ENCODE measurements at regions not wholly inside any gene's neighbourhood (a gene's known extent, or its start where the extent isn't known, plus 50 kb on each side); places are given as distances from the start of the nearest gene placed in this dataset.

DNA sequence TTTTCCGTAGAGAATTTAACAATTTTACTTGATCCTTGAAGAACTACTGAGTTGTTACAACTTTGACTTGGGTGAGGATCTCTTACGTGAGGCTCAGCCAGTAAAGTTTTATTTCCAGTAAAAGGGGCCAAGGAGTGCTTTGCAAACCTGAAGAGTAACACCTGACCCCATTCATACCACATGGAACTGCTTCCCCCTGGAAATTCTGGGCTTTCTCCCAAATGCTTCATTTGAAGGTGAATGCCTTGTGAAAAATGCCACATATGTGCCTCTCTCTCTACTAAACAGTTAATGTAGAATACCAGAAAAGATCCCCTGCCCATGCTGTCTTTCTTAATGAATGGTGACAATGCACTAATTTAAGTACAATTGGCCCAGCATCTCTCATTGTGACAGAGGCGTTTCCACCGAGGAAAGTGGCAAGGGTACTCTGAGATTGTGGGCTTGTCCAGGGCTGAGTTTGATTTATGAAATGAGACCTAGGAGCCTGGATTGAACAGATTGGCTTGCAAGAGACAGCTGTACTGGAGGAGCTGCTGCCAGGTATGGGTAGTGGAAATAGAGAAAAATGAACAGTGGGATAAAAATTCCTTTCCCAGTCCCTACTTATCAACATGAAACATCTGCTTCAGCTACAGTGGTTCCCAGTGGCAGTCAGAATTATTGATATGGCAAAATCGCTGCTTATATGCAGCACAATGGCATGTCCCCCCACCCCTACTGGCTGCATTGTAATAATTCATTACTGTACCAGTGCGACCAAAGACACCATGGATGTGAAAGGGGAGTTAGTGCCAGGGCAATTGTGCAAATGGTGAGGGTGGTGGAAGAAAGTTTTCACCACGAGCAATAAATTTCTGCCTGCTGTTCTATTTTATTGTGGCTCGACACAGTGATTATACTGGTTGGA, 843.7 kb upstream of the WWC1 start:
- Histone ChIP-seq H3K36me3 (ENCODE audit: control insufficient read depth in 2 of 2, insufficient read depth in 2 of 2, low read length in 1 of 2) (no peaks in the 10 kb centered on the region), H3K9me3 (ENCODE audit: control insufficient read depth in 2 of 2, insufficient read depth in 1 of 2, low read depth in 1 of 2, low read length in 1 of 2) (no peaks in the 10 kb centered on the region), H3K27me3 (ENCODE audit: control insufficient read depth in 1 of 2, insufficient read depth in 2 of 2, low read length in 2 of 2) (no peaks in the 10 kb centered on the region), H3K4me1 (ENCODE audit: control insufficient read depth in 2 of 2, insufficient read depth in 2 of 2, low read length in 1 of 2) (no peaks in the 10 kb centered on the region), H3K4me3 (ENCODE audit: low read depth in 1 of 2, low read length in 2 of 2) (no peak overlapping the region), H3K27ac (ENCODE audit: low read depth in 2 of 2, low read length in 1 of 2) (no peak overlapping the region)
- WGBS, 2 donors: 60 to 65% methylated on average over 8 of the region's 8 CpGs

DNA sequence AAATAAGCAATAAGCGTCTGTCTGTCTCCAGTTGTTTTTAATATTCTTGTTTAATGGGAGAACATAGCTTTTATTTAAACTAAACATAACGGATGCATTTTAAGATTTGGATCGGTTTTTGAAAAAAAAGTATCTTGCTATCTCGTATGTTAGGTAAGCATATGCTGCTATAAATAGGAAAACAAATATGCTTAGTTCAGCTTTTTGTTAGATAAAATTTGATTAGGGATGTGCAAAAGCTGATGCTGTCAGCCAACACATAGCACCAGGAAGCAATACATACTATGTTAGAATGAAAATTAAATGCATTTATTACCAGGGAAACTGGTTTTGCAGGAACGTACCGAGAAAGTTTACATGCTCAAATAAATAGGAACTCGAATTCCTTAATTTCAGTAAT, 843.1 kb upstream of the WWC1 start:
- Histone ChIP-seq H3K27ac (ENCODE audit: low read depth in 2 of 2, low read length in 1 of 2) (no peak overlapping the region), H3K36me3 (ENCODE audit: control insufficient read depth in 2 of 2, insufficient read depth in 2 of 2, low read length in 1 of 2) (no peaks in the 10 kb centered on the region), H3K27me3 (ENCODE audit: control insufficient read depth in 1 of 2, insufficient read depth in 2 of 2, low read length in 2 of 2) (no peaks in the 10 kb centered on the region), H3K9me3 (ENCODE audit: control insufficient read depth in 2 of 2, insufficient read depth in 1 of 2, low read depth in 1 of 2, low read length in 1 of 2) (no peaks in the 10 kb centered on the region), H3K4me3 (ENCODE audit: low read depth in 1 of 2, low read length in 2 of 2) (no peak overlapping the region), H3K4me1 (ENCODE audit: control insufficient read depth in 2 of 2, insufficient read depth in 2 of 2, low read length in 1 of 2) (no peaks in the 10 kb centered on the region)
- WGBS, 2 donors: 42 to 43% methylated on average over 7 of the region's 7 CpGs

DNA sequence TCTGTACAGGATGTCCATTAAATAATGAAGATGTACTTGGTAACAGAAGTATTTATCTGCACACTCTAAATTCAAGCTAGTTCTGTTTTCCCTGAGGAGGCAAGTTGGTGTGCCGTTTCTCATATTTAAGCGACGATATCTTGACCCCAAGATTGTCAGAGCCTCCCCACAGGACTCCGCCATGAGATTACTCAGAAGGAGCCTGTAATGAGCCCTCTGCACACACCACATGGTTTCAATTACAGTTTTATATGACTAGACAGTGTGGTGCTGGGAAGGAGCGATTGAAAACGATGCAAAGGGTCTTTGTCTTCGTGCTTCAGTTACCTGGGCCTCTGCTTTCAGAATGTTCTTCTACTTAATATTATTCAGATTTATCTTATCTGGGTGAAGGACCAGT, 840.4 kb upstream of the WWC1 start:
- H3K27me3 ChIP-seq (ENCODE audit: control insufficient read depth in 1 of 2, insufficient read depth in 2 of 2, low read length in 2 of 2): no peaks in the 10 kb centered on the region
- no peaks in the 10 kb centered on the region for H3K36me3 ChIP-seq (ENCODE audit: control insufficient read depth in 2 of 2, insufficient read depth in 2 of 2, low read length in 1 of 2)
- H3K4me3 ChIP-seq (ENCODE audit: low read depth in 1 of 2, low read length in 2 of 2): no peak overlapping the region
- no peaks in the 10 kb centered on the region for H3K9me3 ChIP-seq (ENCODE audit: control insufficient read depth in 2 of 2, insufficient read depth in 1 of 2, low read depth in 1 of 2, low read length in 1 of 2)
- 84 to 93% methylated on average over 7 of the region's 7 CpGs for WGBS, 2 donors
- H3K4me1 ChIP-seq (ENCODE audit: control insufficient read depth in 2 of 2, insufficient read depth in 2 of 2, low read length in 1 of 2): no peaks in the 10 kb centered on the region
- no peak overlapping the region for H3K27ac ChIP-seq (ENCODE audit: low read depth in 2 of 2, low read length in 1 of 2)

DNA sequence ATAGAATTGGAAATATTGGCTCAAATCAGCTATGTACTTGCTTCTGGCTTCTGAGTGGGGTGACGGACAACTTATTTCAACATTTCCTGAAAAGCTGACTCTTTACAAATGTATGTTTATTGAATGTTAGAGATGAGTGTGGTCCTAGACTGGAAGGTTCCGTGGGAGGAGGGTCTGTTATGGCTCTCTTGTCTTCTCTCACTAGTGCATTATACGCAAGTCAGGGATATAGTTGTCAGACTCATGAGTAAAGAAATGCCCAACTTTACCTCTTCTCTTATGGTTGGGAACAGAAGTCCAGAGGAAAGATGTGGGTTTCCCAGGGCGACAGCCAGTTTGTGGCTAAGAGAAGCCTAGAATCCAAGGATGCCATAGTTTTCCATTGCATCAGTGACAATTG, 839.3 kb upstream of the WWC1 start:
- H3K36me3 ChIP-seq (ENCODE audit: control insufficient read depth in 2 of 2, insufficient read depth in 2 of 2, low read length in 1 of 2): no peaks in the 10 kb centered on the region
- H3K4me1 ChIP-seq (ENCODE audit: control insufficient read depth in 2 of 2, insufficient read depth in 2 of 2, low read length in 1 of 2): no peaks in the 10 kb centered on the region
- 90 to 91% methylated on average over 4 of the region's 4 CpGs for WGBS, 2 donors

DNA sequence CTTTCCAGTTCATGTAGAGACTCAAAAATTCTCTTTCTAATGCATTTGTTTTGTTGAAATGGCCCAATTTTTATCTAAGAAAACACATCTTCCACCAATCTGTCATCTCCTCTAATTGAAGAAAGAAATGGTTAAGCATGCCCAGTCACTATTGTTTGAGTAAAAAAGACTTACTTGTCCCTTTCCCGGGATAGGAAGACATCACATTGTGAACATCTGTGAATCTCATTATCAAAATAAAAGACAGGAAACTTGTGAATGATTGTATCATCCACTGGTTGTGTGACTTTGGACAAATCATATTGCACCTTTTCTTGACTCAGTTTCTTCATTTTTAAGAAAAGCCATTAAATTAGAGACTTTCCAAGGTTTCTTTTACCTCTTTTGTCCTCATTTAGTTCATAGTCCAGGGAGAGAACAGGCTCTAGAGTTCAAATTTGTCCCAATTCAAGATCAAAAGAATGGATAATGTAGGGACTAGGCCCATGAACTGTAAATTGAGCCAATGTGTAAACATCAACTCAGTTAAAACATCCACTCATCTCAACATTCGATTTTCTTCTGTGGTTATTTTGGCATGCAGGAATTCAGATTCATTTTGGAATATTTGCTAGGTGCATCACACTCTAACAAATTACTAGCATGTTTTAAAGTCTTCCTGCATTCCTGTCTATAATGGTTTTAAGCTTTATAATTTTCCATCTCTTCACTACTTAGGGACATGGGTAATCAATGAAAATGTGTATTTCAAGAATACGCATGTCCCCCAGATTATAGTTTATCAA, 838.0 kb upstream of the WWC1 start:
- no peak overlapping the region for H3K27ac ChIP-seq (ENCODE audit: low read depth in 2 of 2, low read length in 1 of 2)
- 63 to 74% methylated on average over 3 of the region's 3 CpGs for WGBS, 2 donors
- no peak overlapping the region for H3K4me3 ChIP-seq (ENCODE audit: low read depth in 1 of 2, low read length in 2 of 2)
- no peaks in the 10 kb centered on the region for H3K4me1 ChIP-seq (ENCODE audit: control insufficient read depth in 2 of 2, insufficient read depth in 2 of 2, low read length in 1 of 2)
- no peaks in the 10 kb centered on the region for H3K27me3 ChIP-seq (ENCODE audit: control insufficient read depth in 1 of 2, insufficient read depth in 2 of 2, low read length in 2 of 2)
- H3K9me3 ChIP-seq (ENCODE audit: control insufficient read depth in 2 of 2, insufficient read depth in 1 of 2, low read depth in 1 of 2, low read length in 1 of 2): no peaks in the 10 kb centered on the region
- H3K36me3 ChIP-seq (ENCODE audit: control insufficient read depth in 2 of 2, insufficient read depth in 2 of 2, low read length in 1 of 2): no peaks in the 10 kb centered on the region

More for the DNA sequence above, 839.3 kb upstream of the WWC1 start:
- Histone ChIP-seq H3K9me3 (ENCODE audit: control insufficient read depth in 2 of 2, insufficient read depth in 1 of 2, low read depth in 1 of 2, low read length in 1 of 2) (no peaks in the 10 kb centered on the region), H3K4me3 (ENCODE audit: low read depth in 1 of 2, low read length in 2 of 2) (no peak overlapping the region), H3K27me3 (ENCODE audit: control insufficient read depth in 1 of 2, insufficient read depth in 2 of 2, low read length in 2 of 2) (no peaks in the 10 kb centered on the region), H3K27ac (ENCODE audit: low read depth in 2 of 2, low read length in 1 of 2) (no peak overlapping the region)

DNA sequence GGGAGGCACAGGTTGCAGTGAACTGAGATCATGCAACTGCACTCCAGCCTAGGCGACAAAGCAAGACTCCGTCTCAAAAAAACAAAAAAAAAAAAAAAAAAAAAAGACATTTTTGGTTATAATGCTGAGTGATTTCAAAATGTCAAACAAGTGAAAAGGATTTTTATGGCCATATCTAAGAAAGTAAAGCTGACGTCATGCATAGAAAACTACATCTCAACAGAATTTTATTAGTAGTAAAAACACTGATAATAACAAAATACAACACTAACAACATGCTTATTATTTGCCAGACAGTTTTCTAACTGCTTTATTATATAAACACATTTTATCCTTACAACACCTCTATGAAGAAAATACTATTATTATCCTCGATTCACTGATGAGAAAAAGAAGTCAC, 833.0 kb upstream of the WWC1 start:
- peaks cover 2 to 6% of the 10 kb centered on the region in 2 donors for H3K9me3 ChIP-seq (ENCODE audit: control insufficient read depth in 2 of 2, insufficient read depth in 1 of 2, low read depth in 1 of 2, low read length in 1 of 2)
- no peaks in the 10 kb centered on the region for H3K27me3 ChIP-seq (ENCODE audit: control insufficient read depth in 1 of 2, insufficient read depth in 2 of 2, low read length in 2 of 2)
- WGBS, 2 donors: 75 to 77% methylated on average over 4 of the region's 4 CpGs
- no peaks in the 10 kb centered on the region for H3K4me1 ChIP-seq (ENCODE audit: control insufficient read depth in 2 of 2, insufficient read depth in 2 of 2, low read length in 1 of 2)
- no peaks in the 10 kb centered on the region for H3K36me3 ChIP-seq (ENCODE audit: control insufficient read depth in 2 of 2, insufficient read depth in 2 of 2, low read length in 1 of 2)
- no peak overlapping the region for H3K27ac ChIP-seq (ENCODE audit: low read depth in 2 of 2, low read length in 1 of 2)
- H3K4me3 ChIP-seq (ENCODE audit: low read depth in 1 of 2, low read length in 2 of 2): no peak overlapping the region

DNA sequence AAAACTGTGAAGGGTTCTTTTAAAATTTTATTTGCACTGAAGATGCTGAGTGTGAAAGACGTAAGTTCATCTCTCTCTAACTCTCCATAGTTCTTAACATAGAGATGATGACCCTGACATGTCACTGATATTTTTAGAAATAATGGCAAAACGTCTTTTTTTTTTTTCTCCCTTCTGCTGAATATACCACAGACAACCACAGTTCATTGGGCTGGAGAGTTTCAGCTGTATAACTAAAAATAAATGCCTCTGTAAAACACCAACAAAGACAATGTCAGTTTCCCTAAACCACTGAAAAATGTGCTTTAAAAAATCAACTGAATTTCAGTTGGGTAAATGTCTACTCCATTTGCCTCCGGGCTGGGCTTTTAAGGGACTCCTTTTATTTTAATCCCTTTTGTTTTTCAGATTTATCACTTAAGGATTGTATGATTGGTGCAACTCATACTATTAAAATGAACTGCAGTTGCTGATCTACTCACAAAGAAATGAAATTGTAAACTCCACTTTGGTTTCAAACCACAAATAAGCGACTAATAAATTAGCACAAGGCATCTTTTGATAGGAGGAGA, 830.9 kb upstream of the WWC1 start:
- Histone ChIP-seq H3K27ac (ENCODE audit: low read depth in 2 of 2, low read length in 1 of 2) (no peak overlapping the region), H3K27me3 (ENCODE audit: control insufficient read depth in 1 of 2, insufficient read depth in 2 of 2, low read length in 2 of 2) (no peaks in the 10 kb centered on the region), H3K9me3 (ENCODE audit: control insufficient read depth in 2 of 2, insufficient read depth in 1 of 2, low read depth in 1 of 2, low read length in 1 of 2) (peaks cover 2 to 6% of the 10 kb centered on the region in 2 donors), H3K4me3 (ENCODE audit: low read depth in 1 of 2, low read length in 2 of 2) (no peak overlapping the region), H3K36me3 (ENCODE audit: control insufficient read depth in 2 of 2, insufficient read depth in 2 of 2, low read length in 1 of 2) (no peaks in the 10 kb centered on the region), H3K4me1 (ENCODE audit: control insufficient read depth in 2 of 2, insufficient read depth in 2 of 2, low read length in 1 of 2) (no peaks in the 10 kb centered on the region)
- 58 to 60% methylated on average over 4 of the region's 4 CpGs for WGBS, 2 donors

DNA sequence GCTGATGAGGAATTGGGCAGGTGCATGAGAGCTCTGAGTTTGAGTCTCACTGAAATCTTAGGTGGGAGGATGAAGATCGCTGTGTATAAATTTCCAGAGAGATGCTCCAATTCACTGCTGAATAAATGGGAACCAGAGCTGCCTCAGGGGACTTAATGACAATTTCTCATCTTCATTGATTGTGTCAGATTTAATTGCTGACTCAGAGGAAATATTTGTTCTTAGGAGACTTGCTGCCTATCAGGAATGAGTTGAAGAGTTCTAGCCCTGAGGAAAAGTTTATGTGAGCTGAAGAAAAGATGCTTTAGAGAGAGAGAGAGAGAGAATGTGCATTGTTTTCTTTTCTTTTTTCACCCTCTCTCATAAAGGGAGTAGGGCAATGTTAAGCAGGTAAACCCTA, 827.5 kb upstream of the WWC1 start:
- Histone ChIP-seq H3K9me3 (ENCODE audit: control insufficient read depth in 2 of 2, insufficient read depth in 1 of 2, low read depth in 1 of 2, low read length in 1 of 2) (peaks cover 2 to 6% of the 10 kb centered on the region in 2 donors), H3K4me3 (ENCODE audit: low read depth in 1 of 2, low read length in 2 of 2) (no peak overlapping the region), H3K27ac (ENCODE audit: low read depth in 2 of 2, low read length in 1 of 2) (no peak overlapping the region), H3K27me3 (ENCODE audit: control insufficient read depth in 1 of 2, insufficient read depth in 2 of 2, low read length in 2 of 2) (no peaks in the 10 kb centered on the region), H3K4me1 (ENCODE audit: control insufficient read depth in 2 of 2, insufficient read depth in 2 of 2, low read length in 1 of 2) (no peaks in the 10 kb centered on the region), H3K36me3 (ENCODE audit: control insufficient read depth in 2 of 2, insufficient read depth in 2 of 2, low read length in 1 of 2) (no peaks in the 10 kb centered on the region)
- 89 to 96% methylated on average over 1 of the region's 1 CpG for WGBS, 2 donors

DNA sequence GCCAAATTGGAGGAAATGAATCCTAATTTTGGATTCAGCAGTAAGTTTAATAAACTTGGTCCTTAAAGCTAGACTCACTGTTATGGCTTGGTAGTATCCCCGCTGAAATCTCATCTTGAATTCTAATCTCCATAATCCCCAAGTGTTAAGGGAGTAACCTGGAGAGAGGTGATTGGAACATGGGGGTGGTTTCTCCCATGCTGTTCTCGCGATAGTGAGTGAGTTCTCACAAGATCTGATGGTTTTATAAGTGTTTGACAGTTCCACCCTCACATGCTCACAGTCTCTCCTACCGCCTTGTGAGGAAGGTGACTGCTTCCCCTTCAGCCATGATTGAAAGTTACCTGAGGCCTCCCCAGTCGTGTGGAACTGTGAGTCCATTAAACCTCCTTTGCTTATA, 824.5 kb upstream of the WWC1 start:
- Histone ChIP-seq H3K4me3 (ENCODE audit: low read depth in 1 of 2, low read length in 2 of 2) (no peak overlapping the region), H3K9me3 (ENCODE audit: control insufficient read depth in 2 of 2, insufficient read depth in 1 of 2, low read depth in 1 of 2, low read length in 1 of 2) (peaks cover 2 to 6% of the 10 kb centered on the region in 2 donors), H3K27ac (ENCODE audit: low read depth in 2 of 2, low read length in 1 of 2) (no peak overlapping the region), H3K27me3 (ENCODE audit: control insufficient read depth in 1 of 2, insufficient read depth in 2 of 2, low read length in 2 of 2) (no peaks in the 10 kb centered on the region), H3K36me3 (ENCODE audit: control insufficient read depth in 2 of 2, insufficient read depth in 2 of 2, low read length in 1 of 2) (no peaks in the 10 kb centered on the region), H3K4me1 (ENCODE audit: control insufficient read depth in 2 of 2, insufficient read depth in 2 of 2, low read length in 1 of 2) (no peaks in the 10 kb centered on the region)
- WGBS, 2 donors: 57 to 71% methylated on average over 5 of the region's 5 CpGs
